D721Med (cell line): ENCODE measurements at regions not wholly inside any gene's neighbourhood (a gene's known extent, or its start where the extent isn't known, plus 50 kb on each side); places are given as distances from the start of the nearest gene placed in this dataset.

Experiments
- DNase-seq: peaks from one replicate; pipeline ENCODE4 v3.0.0; 2011; ENCODE audit warnings: low spot score; ENCODE audit not compliant: insufficient read length
- FAIRE-seq: peaks from 2 replicates; lab custom pipeline; 2011; peaks lifted over from hg19 to GRCh38; lab: Jason Lieb, UNC
- CTCF ChIP-seq: IDR thresholded peaks from 2 replicates; pipeline ENCODE4 v1.5.1; 2012; ENCODE audit warnings: mild to moderate bottlenecking, control low read depth; ENCODE audit not compliant: insufficient read depth; ENCODE audit errors: missing control alignments

DNA sequence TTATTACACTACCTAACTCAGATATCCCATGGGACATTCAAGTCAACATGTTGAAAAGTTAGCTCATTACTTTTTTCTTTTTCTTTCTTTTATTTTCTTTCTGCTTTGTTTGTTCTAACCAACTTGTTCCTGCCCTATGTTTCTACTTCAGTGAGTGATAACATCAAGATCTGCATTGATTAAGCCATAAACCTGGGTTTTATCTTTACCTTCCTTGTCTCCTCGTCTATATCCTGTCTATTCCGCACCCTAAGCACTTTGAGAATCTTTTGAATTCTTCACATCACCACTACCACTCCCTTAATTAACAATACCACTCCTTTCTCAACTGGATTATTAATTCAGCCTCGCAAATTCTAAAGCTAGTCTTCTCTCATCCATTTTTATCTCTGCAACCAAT is 81.9 kb upstream of the AVPR1A start:
- no peak for DNase-seq
- TF ChIP-seq CTCF = no peak
- FAIRE-seq = no peak

DNA sequence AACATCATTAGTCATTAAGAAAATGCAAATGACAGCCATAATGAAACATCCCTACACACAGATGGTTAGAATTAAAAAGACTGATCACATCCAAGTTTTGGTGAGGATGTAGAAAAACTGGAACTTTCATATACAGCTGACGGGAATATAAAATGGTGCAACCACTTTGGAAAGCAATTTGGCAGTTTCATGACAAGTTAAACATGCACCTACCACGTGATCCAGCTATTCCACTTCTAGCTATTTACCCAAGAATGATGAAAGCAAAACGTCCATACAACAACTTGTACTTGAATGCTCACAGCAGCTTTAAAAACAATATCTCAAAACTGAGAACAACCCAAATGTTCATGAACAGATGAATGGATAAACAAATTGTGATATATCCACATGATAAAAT is 77.9 kb upstream of the AVPR1A start:
- DNase-seq (no peak), FAIRE-seq (no peak)
- no peak for TF ChIP-seq CTCF

DNA sequence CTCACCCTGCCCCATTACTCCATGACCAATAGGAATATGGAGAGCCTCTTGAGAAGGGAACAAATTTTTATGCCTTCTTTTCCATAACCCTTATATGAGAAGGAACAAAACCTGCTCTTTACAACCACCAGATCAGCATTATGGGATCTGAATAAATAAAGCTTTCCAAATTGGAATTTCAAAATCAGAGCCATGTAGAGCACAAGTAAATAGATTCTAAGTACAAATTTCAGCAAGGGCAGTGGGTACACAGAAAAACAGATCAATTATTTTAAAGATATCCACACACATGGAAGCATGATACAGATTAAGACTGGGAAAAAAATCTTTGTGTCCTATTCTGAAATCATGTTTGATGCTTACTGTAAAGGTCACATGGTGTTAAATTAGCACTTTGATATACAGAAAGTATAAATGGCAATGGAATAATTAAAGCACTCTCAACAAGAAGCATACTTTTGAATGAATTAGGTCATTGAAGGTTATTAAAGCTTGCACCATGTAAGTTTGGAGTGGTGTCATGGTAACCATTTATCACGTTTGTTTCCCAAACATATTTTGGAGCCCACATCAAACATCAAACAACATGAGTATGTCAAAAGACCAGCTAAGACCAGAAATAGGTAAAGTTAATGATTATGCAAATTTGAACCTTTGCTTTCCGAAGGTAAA is 75.9 kb upstream of the AVPR1A start:
- no peak for TF ChIP-seq CTCF
- no peak for DNase-seq
- no peak for FAIRE-seq

GRCh38 chr12:63224396-63224795 is 73.4 kb upstream of the AVPR1A start:
- DNase-seq = no peak
- FAIRE-seq = no peak
- no peak for TF ChIP-seq CTCF

- no peak for FAIRE-seq
- DNase-seq = no peak
- no peak for TF ChIP-seq CTCF
Observed at GRCh38 chr12:63223128-63223527, 72.1 kb upstream of the AVPR1A start.

DNA sequence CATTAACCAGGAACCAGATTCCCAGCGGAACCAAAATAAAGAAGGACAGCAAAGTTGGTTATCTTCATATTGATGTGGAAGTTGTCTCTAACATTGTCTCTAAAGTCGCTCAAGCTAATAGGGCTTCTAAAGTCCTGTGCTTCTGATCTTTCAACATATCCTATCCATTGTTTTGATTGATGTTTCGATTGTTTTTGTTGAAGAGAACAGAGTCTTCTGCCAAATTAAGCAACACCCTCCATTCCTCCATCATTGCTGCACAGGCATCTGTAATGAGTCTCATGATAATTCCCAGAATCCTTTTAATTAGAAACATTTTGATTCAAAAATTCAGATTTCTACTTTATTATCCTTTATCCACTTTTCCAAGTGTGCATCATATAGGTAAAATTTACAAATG is 71.6 kb upstream of the AVPR1A start:
- no peak for FAIRE-seq

More for the DNA sequence above, 71.6 kb upstream of the AVPR1A start:
- DNase-seq = no peak
- TF ChIP-seq CTCF = no peak
